ENCODE measurements at regions not wholly inside any gene's neighbourhood (a gene's known extent, or its start where the extent isn't known, plus 50 kb on each side); places are given as distances from the start of the nearest gene placed in this dataset.
"Not testable (repeated sequence)": the region's sequence is repeated elsewhere in the genome, so short reads cannot be mapped to it uniquely, and the experiment has no call there.

GRCh38 chr5:128730021-128730420 is 192.0 kb upstream of the FBN2 start:
- not testable (repeated sequence) for H3K27me3 ChIP-seq (ENCODE audit: control insufficient read depth, insufficient read depth, low read length); DNase-seq; H3K36me3 ChIP-seq (replicated peaks; ENCODE audit: control insufficient read depth, insufficient read depth, low read length); H3K4me3 ChIP-seq (ENCODE audit: insufficient read depth, low read depth, low read length)

- DNase-seq; H3K36me3 ChIP-seq (replicated peaks; ENCODE audit: control insufficient read depth, insufficient read depth, low read length); H3K27me3 ChIP-seq (ENCODE audit: control insufficient read depth, insufficient read depth, low read length); H3K4me3 ChIP-seq (ENCODE audit: insufficient read depth, low read depth, low read length): not testable (repeated sequence)
Measured at GRCh38 chr5:128735656-128736055, 197.6 kb upstream of the FBN2 start.

DNA sequence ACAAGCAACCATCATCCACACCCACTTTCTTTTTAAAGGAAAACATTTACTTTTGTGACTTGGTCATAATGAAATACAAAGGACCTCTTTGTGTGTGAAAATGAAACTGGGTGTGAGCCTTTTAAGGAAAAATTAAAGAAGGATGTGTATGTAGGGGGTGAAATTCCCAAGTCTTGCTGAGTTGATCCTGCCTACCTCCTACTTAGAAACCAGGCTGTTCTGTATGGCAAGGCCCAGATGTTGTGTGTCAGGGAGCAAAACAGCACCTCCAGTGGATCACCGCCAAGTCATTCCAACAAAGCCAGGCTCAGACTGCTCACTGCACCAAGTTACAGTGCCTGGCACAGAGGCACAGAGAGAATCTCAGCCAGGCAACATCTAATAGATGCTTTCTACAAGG is 198.5 kb upstream of the FBN2 start:
- H3K4me3 ChIP-seq (ENCODE audit: insufficient read depth, low read depth, low read length): no peak overlapping the region
- no peak for DNase-seq
- no peaks in the 10 kb centered on the region for H3K27me3 ChIP-seq (ENCODE audit: control insufficient read depth, insufficient read depth, low read length)

GRCh38 chr5:128749136-128749898 is 211.3 kb upstream of the FBN2 start:
- no peak overlapping the region for H3K4me3 ChIP-seq (ENCODE audit: insufficient read depth, low read depth, low read length)
- DNase-seq: no peak
- no peaks in the 10 kb centered on the region for H3K36me3 ChIP-seq (replicated peaks; ENCODE audit: control insufficient read depth, insufficient read depth, low read length)
- H3K27me3 ChIP-seq (ENCODE audit: control insufficient read depth, insufficient read depth, low read length): no peaks in the 10 kb centered on the region

More for the DNA sequence above, 198.5 kb upstream of the FBN2 start:
- no peaks in the 10 kb centered on the region for H3K36me3 ChIP-seq (replicated peaks; ENCODE audit: control insufficient read depth, insufficient read depth, low read length)

DNA sequence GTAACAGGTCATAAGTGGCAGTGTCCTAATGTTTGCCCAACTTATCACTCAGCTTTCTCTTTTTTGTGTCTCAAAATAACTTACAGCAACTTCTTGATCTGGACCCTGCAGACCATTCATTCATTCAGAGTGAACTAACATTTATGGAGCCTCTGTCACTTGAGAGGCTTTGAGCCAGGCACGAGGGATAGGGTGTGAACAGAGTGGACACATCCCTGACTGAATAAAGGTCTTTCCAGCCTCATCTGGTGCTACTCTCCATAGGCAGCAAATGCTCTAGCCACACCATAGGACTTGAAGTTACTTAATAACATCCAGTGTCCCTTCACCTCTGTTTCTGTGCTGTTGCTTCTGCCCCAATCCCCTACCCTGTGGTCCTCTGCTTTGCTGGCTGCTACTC is 212.1 kb upstream of the FBN2 start:
- Histone ChIP-seq H3K36me3 (replicated peaks; ENCODE audit: control insufficient read depth, insufficient read depth, low read length) (no peaks in the 10 kb centered on the region), H3K4me3 (ENCODE audit: insufficient read depth, low read depth, low read length) (no peak overlapping the region), H3K27me3 (ENCODE audit: control insufficient read depth, insufficient read depth, low read length) (no peaks in the 10 kb centered on the region)
- no peak for DNase-seq

DNA sequence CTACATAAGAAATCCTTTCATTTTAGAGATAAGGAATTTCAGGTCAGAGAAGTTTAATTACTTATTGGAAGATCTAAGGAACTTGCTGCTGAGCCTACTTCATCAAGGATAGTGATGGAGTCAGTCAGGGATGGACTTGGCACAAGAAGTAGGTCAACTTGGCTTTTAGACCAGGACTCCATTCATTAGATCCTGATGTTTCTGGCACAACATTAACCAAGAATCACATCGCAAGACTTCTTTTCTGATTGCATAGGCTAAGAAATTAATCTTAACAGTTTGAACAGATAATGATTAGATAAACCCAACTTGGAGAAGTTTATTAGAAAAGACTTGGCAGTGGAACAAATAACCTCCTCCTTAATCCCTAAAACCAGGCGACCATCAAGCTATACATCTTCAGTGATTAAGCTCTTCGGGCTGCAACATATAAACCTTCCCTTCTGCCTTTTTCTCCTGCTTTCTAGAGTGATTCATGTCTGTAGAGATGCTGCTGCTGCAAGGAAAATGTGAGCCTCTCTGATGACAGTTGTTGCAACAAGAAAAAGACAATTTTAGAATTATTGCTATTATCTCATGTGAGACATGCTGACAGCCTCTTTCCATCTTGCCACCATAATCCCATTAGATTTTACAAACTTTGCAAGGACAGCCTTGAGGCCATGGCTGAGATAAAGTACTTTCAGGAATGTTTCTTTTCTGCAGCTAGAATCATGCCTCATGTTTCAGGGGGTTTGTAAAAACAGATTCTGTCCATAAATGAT is 207.9 kb upstream of the SLC27A6 start:
- H3K36me3 ChIP-seq (replicated peaks; ENCODE audit: control insufficient read depth, insufficient read depth, low read length): no peaks in the 10 kb centered on the region
- H3K27me3 ChIP-seq (ENCODE audit: control insufficient read depth, insufficient read depth, low read length): no peaks in the 10 kb centered on the region
- no peak overlapping the region for H3K4me3 ChIP-seq (ENCODE audit: insufficient read depth, low read depth, low read length)
- DNase-seq: no peak

GRCh38 chr5:128762661-128763306 is 202.5 kb upstream of the SLC27A6 start:
- H3K27me3 ChIP-seq (ENCODE audit: control insufficient read depth, insufficient read depth, low read length): no peaks in the 10 kb centered on the region
- H3K36me3 ChIP-seq (replicated peaks; ENCODE audit: control insufficient read depth, insufficient read depth, low read length): no peaks in the 10 kb centered on the region
- DNase-seq: no peak
- H3K4me3 ChIP-seq (ENCODE audit: insufficient read depth, low read depth, low read length): no peak overlapping the region

- no peak for DNase-seq
- no peak overlapping the region for H3K4me3 ChIP-seq (ENCODE audit: insufficient read depth, low read depth, low read length)
- H3K36me3 ChIP-seq (replicated peaks; ENCODE audit: control insufficient read depth, insufficient read depth, low read length): no peaks in the 10 kb centered on the region
- no peaks in the 10 kb centered on the region for H3K27me3 ChIP-seq (ENCODE audit: control insufficient read depth, insufficient read depth, low read length)
Measured at GRCh38 chr5:128763321-128763720, 202.0 kb upstream of the SLC27A6 start.

DNA sequence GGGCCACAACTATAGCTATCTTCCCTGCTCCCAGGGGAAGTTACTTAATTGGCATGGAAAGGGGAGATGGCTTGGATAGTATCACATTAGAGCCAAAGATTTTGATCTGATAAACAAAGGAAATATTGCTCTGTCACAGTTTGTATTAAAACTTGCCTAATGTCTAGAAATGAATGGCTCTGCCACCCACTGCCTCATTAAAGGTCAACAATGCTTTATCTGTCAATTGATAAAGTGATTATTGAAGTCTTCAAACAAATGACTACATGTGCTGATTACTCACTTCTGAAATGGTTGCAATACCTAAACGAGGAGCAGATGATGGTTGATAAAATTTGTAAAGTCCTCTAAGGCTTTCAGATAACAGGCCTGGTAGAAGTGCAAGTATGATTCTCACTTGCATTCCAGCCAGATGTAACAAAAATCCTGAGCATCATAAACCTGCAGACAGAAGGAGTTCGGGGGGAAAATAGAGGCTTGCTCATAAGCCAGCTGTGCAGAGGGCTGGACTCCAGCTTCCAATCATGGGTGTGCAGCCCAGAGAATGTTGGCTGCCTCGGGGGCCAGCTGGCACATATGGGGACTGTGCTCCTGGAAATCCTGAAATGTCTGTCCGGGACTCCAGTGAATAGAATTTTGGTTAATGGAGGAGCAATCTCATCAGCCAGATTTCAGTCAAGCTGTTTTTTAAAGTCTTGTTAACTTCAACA is 200.5 kb upstream of the SLC27A6 start:
- DNase-seq: no peak
- H3K4me3 ChIP-seq (ENCODE audit: insufficient read depth, low read depth, low read length): no peak overlapping the region
- H3K36me3 ChIP-seq (replicated peaks; ENCODE audit: control insufficient read depth, insufficient read depth, low read length): no peaks in the 10 kb centered on the region
- no peaks in the 10 kb centered on the region for H3K27me3 ChIP-seq (ENCODE audit: control insufficient read depth, insufficient read depth, low read length)

- Histone ChIP-seq H3K27me3 (ENCODE audit: control insufficient read depth, insufficient read depth, low read length) (no peaks in the 10 kb centered on the region), H3K36me3 (replicated peaks; ENCODE audit: control insufficient read depth, insufficient read depth, low read length) (no peaks in the 10 kb centered on the region), H3K4me3 (ENCODE audit: insufficient read depth, low read depth, low read length) (no peak overlapping the region)
- no peak for DNase-seq
Measured at GRCh38 chr5:128765448-128766061, 199.7 kb upstream of the SLC27A6 start.

DNA sequence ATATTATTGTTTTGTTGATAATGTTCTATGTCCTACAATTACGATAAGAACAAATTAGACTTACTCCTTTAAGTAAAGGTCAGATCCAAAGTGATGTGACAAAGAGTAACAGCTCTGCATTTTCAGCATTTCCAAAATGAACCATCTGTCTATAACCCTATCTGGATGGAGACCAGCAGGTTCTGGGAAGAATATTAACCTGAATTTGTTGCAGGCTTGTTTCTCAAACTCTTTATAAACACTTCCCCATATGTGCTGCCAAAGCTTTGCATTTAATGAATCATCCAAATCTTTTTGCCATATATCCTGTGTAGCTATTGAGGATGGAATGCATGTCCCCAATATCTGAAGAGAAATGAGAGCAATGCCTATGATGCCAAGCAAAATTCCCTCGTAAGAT is 198.9 kb upstream of the SLC27A6 start:
- no peaks in the 10 kb centered on the region for H3K27me3 ChIP-seq (ENCODE audit: control insufficient read depth, insufficient read depth, low read length)
- no peak for DNase-seq
- no peaks in the 10 kb centered on the region for H3K36me3 ChIP-seq (replicated peaks; ENCODE audit: control insufficient read depth, insufficient read depth, low read length)
- no peak overlapping the region for H3K4me3 ChIP-seq (ENCODE audit: insufficient read depth, low read depth, low read length)

DNA sequence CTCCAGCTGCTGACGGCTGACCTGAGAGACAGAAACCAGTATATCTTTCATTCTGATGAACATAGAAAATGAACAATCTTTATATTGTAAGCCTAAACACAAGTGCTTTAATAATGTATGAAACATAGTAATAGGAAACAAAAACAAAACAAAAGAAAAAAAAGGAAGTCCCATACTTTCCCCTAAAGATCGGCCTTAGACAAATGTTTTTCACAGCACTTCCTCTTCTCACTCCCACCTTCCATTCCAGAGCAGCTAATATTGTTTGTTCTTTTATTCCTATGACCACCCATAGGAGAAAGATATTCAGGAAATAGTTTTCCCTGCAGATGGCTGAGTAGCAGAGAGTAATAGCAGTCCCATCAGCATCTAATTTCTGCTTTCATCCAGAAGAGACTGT is 194.4 kb upstream of the SLC27A6 start:
- Histone ChIP-seq H3K27me3 (ENCODE audit: control insufficient read depth, insufficient read depth, low read length) (no peaks in the 10 kb centered on the region), H3K36me3 (replicated peaks; ENCODE audit: control insufficient read depth, insufficient read depth, low read length) (no peaks in the 10 kb centered on the region), H3K4me3 (ENCODE audit: insufficient read depth, low read depth, low read length) (no peak overlapping the region)
- no peak for DNase-seq

DNA sequence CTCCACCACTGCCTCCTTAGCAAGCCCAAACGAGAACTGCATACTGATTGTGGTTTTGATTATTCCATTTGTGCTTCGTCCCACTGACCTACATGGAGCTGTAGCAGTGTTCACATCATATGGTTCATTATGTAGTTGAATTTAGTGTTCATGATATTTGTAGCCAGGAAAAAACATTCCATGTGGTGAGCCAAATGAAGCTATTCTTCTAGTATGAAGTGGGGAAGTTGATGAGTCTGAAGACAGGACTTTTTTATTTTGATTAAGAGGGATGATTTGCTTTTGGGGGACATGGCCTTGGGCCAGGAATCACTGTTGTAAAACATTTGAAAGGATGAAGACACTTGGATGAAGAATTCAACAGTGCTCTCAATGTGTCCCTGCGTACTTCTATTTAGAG is 192.9 kb upstream of the SLC27A6 start:
- no peak overlapping the region for H3K4me3 ChIP-seq (ENCODE audit: insufficient read depth, low read depth, low read length)
- no peaks in the 10 kb centered on the region for H3K36me3 ChIP-seq (replicated peaks; ENCODE audit: control insufficient read depth, insufficient read depth, low read length)
- DNase-seq: no peak
- no peaks in the 10 kb centered on the region for H3K27me3 ChIP-seq (ENCODE audit: control insufficient read depth, insufficient read depth, low read length)

GRCh38 chr5:128773378-128773777 is 191.9 kb upstream of the SLC27A6 start:
- Histone ChIP-seq H3K4me3 (ENCODE audit: insufficient read depth, low read depth, low read length) (no peak overlapping the region), H3K36me3 (replicated peaks; ENCODE audit: control insufficient read depth, insufficient read depth, low read length) (no peaks in the 10 kb centered on the region), H3K27me3 (ENCODE audit: control insufficient read depth, insufficient read depth, low read length) (no peaks in the 10 kb centered on the region)
- DNase-seq: no peak

Measured in H7 (cell line).